IMR-90 (cell line): ENCODE measurements at regions not wholly inside any gene's neighbourhood (a gene's known extent, or its start where the extent isn't known, plus 50 kb on each side); places are given as distances from the start of the nearest gene placed in this dataset.

ENCODE experiments used
- ATAC-seq: fragments of 200-7000 bp; cut with Tn5 transposase; 2 replicates; pipeline ENCODE4 v1.9.1; 2020; ENCODE audit warnings: low read depth, mild to moderate bottlenecking, moderate library complexity
- BruUV-seq: library from RNA; stranded (reverse); fragments of 400-500 nt; replicated peaks from 2 replicates; lab custom pipeline; 2021; lab: Mats Ljungman, UMichigan
- CTCF ChIA-PET: fragments of 300-600 bp; formaldehyde crosslinking; extraction: SDS; loops from one replicate; lab custom pipeline; 2021; ENCODE audit warnings: antibody characterized with exemption; lab: Yijun Ruan, JAX
- POLR2A ChIA-PET: fragments of 300-600 bp; sonication (Branson Sonifier 250); formaldehyde crosslinking; loops from one replicate; lab custom pipeline; 2022; ENCODE audit warnings: antibody characterized with exemption; ENCODE audit not compliant: unreplicated experiment; lab: Charles Lee
- DNase-seq: peaks from one replicate; pipeline ENCODE4 v3.0.0; 2013
- H2AFZ ChIP-seq: replicated peaks from 2 replicates; pipeline ENCODE3; 2013; ENCODE audit warnings: low read length, mild to moderate bottlenecking; ENCODE audit not compliant: poor library complexity
- H2AK5ac ChIP-seq: 2 replicates; pipeline ENCODE4 v1.6.1; 2013; ENCODE audit warnings: low read depth, low read length, inconsistent platforms
- H2AK9ac ChIP-seq: replicated peaks from 2 replicates; pipeline ENCODE3; 2013; ENCODE audit warnings: mild to moderate bottlenecking, low read depth, low read length, moderate library complexity; ENCODE audit not compliant: poor library complexity
- H2BK120ac ChIP-seq: 2 replicates; pipeline ENCODE4 v1.6.1; 2013; ENCODE audit warnings: low read depth, low read length, inconsistent platforms
- H2BK15ac ChIP-seq: 3 replicates; pipeline ENCODE4 v1.6.1; 2013; ENCODE audit warnings: low read depth, low read length, inconsistent platforms
- H2BK20ac ChIP-seq: 2 replicates; pipeline ENCODE4 v1.6.1; 2013; ENCODE audit warnings: low read depth, mild to moderate bottlenecking, inconsistent platforms, low read length, moderate library complexity
- H2BK5ac ChIP-seq: 2 replicates; pipeline ENCODE4 v1.6.1; 2013; ENCODE audit warnings: mild to moderate bottlenecking, low read depth, low read length, inconsistent platforms; ENCODE audit not compliant: poor library complexity, severe bottlenecking
- H3K14ac ChIP-seq: replicated peaks from 2 replicates; pipeline ENCODE4 v1.6.1; 2013; ENCODE audit warnings: low read depth, low read length, inconsistent platforms
- H3K18ac ChIP-seq: 2 replicates; pipeline ENCODE4 v1.6.1; 2013; ENCODE audit warnings: low read depth, low read length, control low read depth
- H3K23ac ChIP-seq: 2 replicates; pipeline ENCODE4 v1.6.1; 2013; ENCODE audit warnings: low read depth, low read length, inconsistent platforms
- H3K27ac ChIP-seq: 2 replicates; pipeline ENCODE4 v1.5.1; 2013; ENCODE audit warnings: mild to moderate bottlenecking, control low read depth, low read length; ENCODE audit not compliant: insufficient read depth
- H3K27me3 ChIP-seq: 2 replicates; pipeline ENCODE4 v1.6.1; 2013; ENCODE audit warnings: low read length; ENCODE audit not compliant: control insufficient read depth, insufficient read depth
- H3K36me3 ChIP-seq: 2 replicates; pipeline ENCODE4 v1.6.1; 2013; ENCODE audit warnings: low read length, mixed read lengths; ENCODE audit not compliant: control insufficient read depth, insufficient read depth
- H3K4ac ChIP-seq: 2 replicates; pipeline ENCODE4 v1.6.1; 2013; ENCODE audit warnings: low read depth, low read length, inconsistent platforms
- H3K4me1 ChIP-seq: 2 replicates; pipeline ENCODE4 v1.6.1; 2013; ENCODE audit warnings: low read length, mixed read lengths; ENCODE audit not compliant: control insufficient read depth, insufficient read depth
- H3K4me2 ChIP-seq: 2 replicates; pipeline ENCODE4 v1.6.1; 2013; ENCODE audit warnings: low read depth, mild to moderate bottlenecking, control low read depth, low read length, moderate library complexity
- H3K4me3 ChIP-seq: 2 replicates; pipeline ENCODE4 v1.5.1; 2013; ENCODE audit warnings: low read depth, mild to moderate bottlenecking, control low read depth, low read length, moderate library complexity; ENCODE audit not compliant: insufficient read depth
- H3K56ac ChIP-seq: 2 replicates; pipeline ENCODE4 v1.6.1; 2013; ENCODE audit warnings: low read length, inconsistent platforms; ENCODE audit not compliant: insufficient read depth; ENCODE audit errors: extremely low read depth
- H3K79me1 ChIP-seq, 2 experiments: 2 replicates each; pipeline ENCODE4 v1.6.1; 2013; ENCODE audit warnings: low read length in 2 of 2, inconsistent platforms in 1 of 2, low read depth in 1 of 2
- H3K9ac ChIP-seq: 2 replicates; pipeline ENCODE4 v1.6.1; 2013; ENCODE audit warnings: low read depth, low read length, control low read depth
- H3K9me1 ChIP-seq: 2 replicates; pipeline ENCODE4 v1.6.1; 2013; ENCODE audit warnings: low read length, inconsistent platforms; ENCODE audit not compliant: insufficient read depth
- H3K9me3 ChIP-seq: 2 replicates; pipeline ENCODE4 v1.6.1; 2013; ENCODE audit warnings: low read length; ENCODE audit not compliant: control insufficient read depth, insufficient read depth
- H4K20me1 ChIP-seq: 2 replicates; pipeline ENCODE4 v1.6.1; 2013; ENCODE audit warnings: low read length, inconsistent platforms; ENCODE audit not compliant: insufficient read depth
- H4K5ac ChIP-seq: 2 replicates; pipeline ENCODE4 v1.6.1; 2013; ENCODE audit warnings: mild to moderate bottlenecking, low read depth, low read length, control low read depth
- H4K8ac ChIP-seq, 2 experiments: 2 replicates each; pipeline ENCODE4 v1.6.1; 2013; ENCODE audit warnings: low read depth in 2 of 2, low read length in 2 of 2, control low read depth in 1 of 2, inconsistent platforms in 1 of 2
- H4K91ac ChIP-seq: 2 replicates; pipeline ENCODE4 v1.6.1; 2013; ENCODE audit warnings: low read depth, low read length, inconsistent platforms; ENCODE audit not compliant: insufficient read depth
- BHLHE40 ChIP-seq: fragments of 150-350 bp; IDR thresholded peaks from 2 replicates; pipeline ENCODE4 v1.6.1; 2016; ENCODE audit warnings: mild to moderate bottlenecking, low read depth, low read length
- CEBPB ChIP-seq: IDR thresholded peaks from 2 replicates; pipeline ENCODE4 v1.6.1; 2012; ENCODE audit warnings: low read depth, low read length, improper control_type of control experiment
- CHD1 ChIP-seq: IDR thresholded peaks from 2 replicates; pipeline ENCODE4 v1.6.1; 2012; ENCODE audit warnings: low read depth, low read length, improper control_type of control experiment
- CTCF ChIP-seq: conservative IDR thresholded peaks from 2 replicates; pipeline ENCODE4 v1.5.1; 2012; ENCODE audit warnings: mild to moderate bottlenecking, low read depth, low read length, improper control_type of control experiment
- FOS ChIP-seq: fragments of 150-350 bp; IDR thresholded peaks from 2 replicates; pipeline ENCODE4 v1.6.1; 2016; ENCODE audit warnings: low read depth, low read length
- MAFK ChIP-seq: IDR thresholded peaks from 2 replicates; pipeline ENCODE4 v1.6.1; 2012; ENCODE audit warnings: low read depth, low read length, improper control_type of control experiment
- MXI1 ChIP-seq: IDR thresholded peaks from 2 replicates; pipeline ENCODE4 v1.6.1; 2012; ENCODE audit warnings: low read depth, mild to moderate bottlenecking, low read length, moderate library complexity, borderline replicate concordance
- NFE2L2 ChIP-seq: fragments of 150-350 bp; IDR thresholded peaks from 2 replicates; pipeline ENCODE4 v1.6.1; 2016; ENCODE audit warnings: low read depth, mild to moderate bottlenecking, low read length
- POLR2A ChIP-seq: IDR thresholded peaks from 2 replicates; pipeline ENCODE4 v1.6.1; 2012; ENCODE audit warnings: mild to moderate bottlenecking, low read depth, low read length
- RAD21 ChIP-seq: IDR thresholded peaks from 2 replicates; pipeline ENCODE4 v1.6.1; 2012; ENCODE audit warnings: low read length, improper control_type of control experiment
- RCOR1 ChIP-seq: IDR thresholded peaks from 2 replicates; pipeline ENCODE4 v1.6.1; 2012; ENCODE audit warnings: mild to moderate bottlenecking, low read length, improper control_type of control experiment; ENCODE audit not compliant: insufficient replicate concordance
- RFX5 ChIP-seq: IDR thresholded peaks from 2 replicates; pipeline ENCODE4 v1.8.0; 2012; ENCODE audit warnings: low read depth, mild to moderate bottlenecking, low read length, moderate library complexity
- SMC3 ChIP-seq: fragments of 150-350 bp; IDR thresholded peaks from 2 replicates; pipeline ENCODE4 v1.6.1; 2016; ENCODE audit warnings: low read depth, mild to moderate bottlenecking, antibody characterized with exemption, low read length, moderate library complexity
- USF2 ChIP-seq: fragments of 150-350 bp; IDR thresholded peaks from 2 replicates; pipeline ENCODE4 v1.6.1; 2017; ENCODE audit warnings: mild to moderate bottlenecking, antibody characterized with exemption, low read length, low read depth
- WGBS, 2 experiments: methylation state at CpG; one replicate each; pipeline versions ENCODE4 v1.1.5 to v1.1.7; 2013; ENCODE audit warnings: missing lambda C conversion rate in 2 of 2; ENCODE audit not compliant: insufficient read length in 1 of 2; ENCODE audit errors: extremely low coverage in 2 of 2; 5-methylcytosine and 5-hydroxymethylcytosine counted together
- dilution Hi-C: fragments of 300-500 bp; cut with HindIII; formaldehyde crosslinking; loops from one replicate; pipeline ENCODE4 v1.14.3; 2018; ENCODE audit warnings: low sequenced_read_pairs; ENCODE audit not compliant: unreplicated experiment
- in situ Hi-C: fragments of 300-500 bp; cut with MboI; formaldehyde crosslinking; loops from 3 replicates; pipeline ENCODE4 v1.14.3; 2019; ENCODE audit warnings: low sequenced_read_pairs, inconsistent platforms, mixed read lengths
- intact Hi-C: fragments of 100-400 bp; cut with micrococcal nuclease; formaldehyde crosslinking; loops from 2 replicates; pipeline ENCODE4 v1.10.0; 2022

- POLR2A ChIA-PET: no interaction called here
- in situ Hi-C loops: loop anchor here (25.0 kb wide), 1 partner anchor 686 kb away; no protein-coding TSS in a partner anchor
Observed at GRCh38 chr2:128748336-128748735, 429.7 kb upstream of the HS6ST1 start.

More at GRCh38 chr2:128748336-128748735, 429.7 kb upstream of the HS6ST1 start:
- no peak overlapping the region for H2AK9ac ChIP-seq
- peaks cover 15% of the 10 kb centered on the region for H3K27me3 ChIP-seq
- no peak overlapping the region for H3K27ac ChIP-seq
- no peak overlapping the region for H3K23ac ChIP-seq
- H2BK120ac ChIP-seq: no peak overlapping the region
- H3K9me3 ChIP-seq: no peaks in the 10 kb centered on the region
- H3K9ac ChIP-seq: no peak overlapping the region
- no peak overlapping the region for H2BK15ac ChIP-seq
- no peaks in the 10 kb centered on the region for H3K9me1 ChIP-seq
- H3K36me3 ChIP-seq: no peaks in the 10 kb centered on the region
- no TSS peak for BruUV-seq
- no peak overlapping the region for H2BK5ac ChIP-seq
- no peak for ATAC-seq
- CTCF ChIA-PET: interaction anchor here (1.4 to 2.0 kb wide), 2 partner anchors 12 kb away, joined by 5 to 7 read pairs; no protein-coding TSS in a partner anchor
- H3K56ac ChIP-seq: no peak overlapping the region
- intact Hi-C loops: no loop called here
- no peak overlapping the region for H3K18ac ChIP-seq
- 88% methylated on average over 7 of the region's 10 CpGs; no CpG with 5 or more reads in 1 of the 2 experiments for WGBS, 2 experiments
- no peak overlapping the region for H4K5ac ChIP-seq
- dilution Hi-C loops: no loop called here
- H2AK5ac ChIP-seq: no peak overlapping the region
- no peak overlapping the region for H3K4me3 ChIP-seq
- no peak for DNase-seq
- H2BK20ac ChIP-seq: no peak overlapping the region
- no peak overlapping the region for H2AFZ ChIP-seq
- H4K91ac ChIP-seq: no peak overlapping the region
- no peak overlapping the region for H3K4me2 ChIP-seq
- H3K79me1 ChIP-seq: no peaks in the 10 kb centered on the region
- H3K14ac ChIP-seq: no peak overlapping the region
- no peaks in the 10 kb centered on the region for H4K20me1 ChIP-seq
- H4K8ac ChIP-seq: no peak overlapping the region
- no peak for TF ChIP-seq USF2
- no peak for TF ChIP-seq SMC3
- no peak for TF ChIP-seq POLR2A
- TF ChIP-seq RAD21: no peak
- no peak for TF ChIP-seq NFE2L2
- TF ChIP-seq BHLHE40: no peak
- TF ChIP-seq RCOR1: no peak
- TF ChIP-seq MAFK: no peak
- TF ChIP-seq CEBPB: no peak
- TF ChIP-seq MXI1: no peak
- no peak for TF ChIP-seq CTCF
- TF ChIP-seq FOS: no peak
- TF ChIP-seq RFX5: no peak
- no peak for TF ChIP-seq CHD1
- peaks cover 2% of the 10 kb centered on the region; the same call in 1 of the 2 replicates for H3K4me1 ChIP-seq
- H3K4ac ChIP-seq: no peak overlapping the region
